Ovary (tissue), 3 donors: ENCODE measurements at regions not wholly inside any gene's neighbourhood (a gene's known extent, or its start where the extent isn't known, plus 50 kb on each side); places are given as distances from the start of the nearest gene placed in this dataset.

ENCODE experiments used
- CTCF ChIP-seq, 3 donors: fragments of 450-650 bp in 2 of 3; fragments of 200-600 bp in 1 of 3; IDR thresholded peaks; one replicate each; pipeline versions ENCODE4 v1.5.1 to v1.8.0; 2016 to 2022; ENCODE audit warnings: antibody characterized with exemption in 3 of 3, mild to moderate bottlenecking in 1 of 3
- EP300 ChIP-seq: sonication (generic); formaldehyde crosslinking; IDR thresholded peaks from one replicate; pipeline ENCODE4 v1.6.1; 2017; ENCODE audit warnings: antibody characterized with exemption
- donor health status: DM: no; HTN: no; CAD: no.

GRCh38 chr11:23861615-23862014 lies 635.2 kb upstream of the LUZP2 start:
- no peak for TF ChIP-seq EP300
- TF ChIP-seq CTCF (IDR thresholded peaks at IDR 0.05): no peak
